IPS DF 4.7 (cell line): ENCODE measurements at regions not wholly inside any gene's neighbourhood (a gene's known extent, or its start where the extent isn't known, plus 50 kb on each side); places are given as distances from the start of the nearest gene placed in this dataset.
"Not testable (repeated sequence)": the region's sequence is repeated elsewhere in the genome, so short reads cannot be mapped to it uniquely, and the experiment has no call there.

Source experiments
- DNase-seq: peaks from one replicate; pipeline ENCODE4 v3.0.0-alpha.2; 2013; ENCODE audit warnings: low spot score; ENCODE audit errors: extremely low read depth

DNA sequence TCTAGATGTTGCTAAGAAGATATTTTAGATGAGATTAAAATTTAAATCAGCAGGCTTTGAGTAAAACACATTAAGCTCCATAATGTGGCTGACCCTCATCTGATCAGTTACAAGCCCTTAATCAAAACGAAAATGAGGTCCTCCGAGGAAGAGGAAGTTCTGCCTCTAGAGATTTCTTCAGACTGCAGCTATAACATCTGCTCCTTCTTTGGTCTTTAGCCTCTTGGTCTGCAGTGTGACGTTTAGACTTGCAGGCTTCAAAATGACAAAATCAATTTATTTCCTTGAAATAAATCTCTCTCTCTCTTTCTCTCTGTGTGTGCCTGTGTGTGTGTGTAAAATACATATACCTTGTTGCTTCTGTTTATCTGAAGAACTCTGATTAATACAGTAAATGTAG lies 1429.8 kb upstream of the CDH9 start:
- no peak for DNase-seq

DNA sequence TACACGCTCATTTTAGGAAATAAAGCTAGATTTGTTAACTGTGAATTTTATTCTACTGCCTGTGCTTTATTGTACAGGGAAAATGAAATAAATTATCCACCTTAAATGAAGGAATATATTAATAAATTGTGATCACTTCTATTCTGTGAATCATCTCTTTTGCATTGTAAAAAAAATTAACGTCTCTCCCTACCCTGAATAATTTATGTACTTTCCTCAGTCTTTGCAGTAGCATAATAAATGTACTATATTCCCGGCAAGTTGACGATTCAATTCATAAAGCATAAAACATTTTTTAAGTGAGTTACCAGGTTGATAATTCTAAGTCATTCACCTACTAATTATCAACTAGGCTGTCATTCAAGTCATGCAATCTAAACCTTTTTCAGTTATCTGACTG lies 1425.3 kb upstream of the CDH9 start:
- DNase-seq, result no peak

DNA sequence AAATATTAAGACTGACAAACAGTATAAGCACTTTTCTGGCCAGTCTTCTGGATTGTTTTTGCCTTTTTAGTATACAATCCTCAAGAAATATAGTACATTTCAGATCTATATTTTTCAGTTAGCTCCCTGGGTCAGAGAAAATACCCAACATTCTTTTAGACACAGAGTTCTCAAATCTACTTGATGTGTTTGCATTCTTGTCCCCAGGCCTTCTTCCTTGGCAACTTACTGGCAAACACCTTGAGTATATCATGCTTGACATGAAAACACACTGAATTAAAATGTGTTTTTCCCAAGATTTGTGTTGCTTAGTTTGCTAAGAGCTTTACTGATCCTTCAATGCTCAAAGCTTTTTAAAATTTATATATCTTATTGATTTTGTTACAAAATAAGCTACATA lies 1413.1 kb upstream of the CDH9 start:
- no peak for DNase-seq

DNA sequence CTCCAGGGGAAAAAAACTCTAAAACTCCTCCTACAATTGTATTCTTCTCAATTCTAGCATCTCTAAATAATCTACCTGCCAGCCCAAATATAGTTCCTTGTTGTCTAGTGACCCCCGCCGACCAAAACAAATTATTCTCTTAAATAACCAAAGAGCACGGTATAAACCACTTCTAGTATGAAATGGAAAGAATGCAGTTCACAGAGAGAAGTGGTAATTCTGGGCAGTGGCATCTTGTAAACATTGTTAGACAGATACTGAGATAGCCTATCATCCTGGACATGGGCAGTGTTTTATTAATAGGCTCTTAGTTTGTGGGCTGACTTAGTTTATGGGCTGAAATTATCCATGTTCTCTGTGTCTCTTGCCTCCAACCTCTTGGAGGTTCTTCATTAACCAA lies 1412.6 kb upstream of the CDH9 start:
- DNase-seq, result no peak

DNA sequence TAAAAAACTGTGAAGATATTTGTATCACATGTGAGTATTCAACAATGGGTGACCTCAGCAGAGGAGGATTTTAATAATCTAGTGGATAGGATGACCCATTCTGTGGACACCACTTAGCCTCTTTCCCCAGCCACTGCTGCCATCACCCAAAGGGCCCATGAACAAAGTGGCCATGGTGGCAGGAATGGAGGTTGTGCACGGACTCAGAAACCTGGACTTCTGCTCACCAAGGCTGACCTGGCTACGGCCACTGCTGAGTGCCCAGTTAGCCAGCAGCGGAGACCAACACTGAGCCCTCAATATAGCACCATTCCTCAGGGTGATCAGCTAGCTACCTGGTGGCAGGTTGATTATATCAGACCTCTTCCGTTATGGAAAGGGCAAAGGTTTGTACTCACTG lies 1410.4 kb upstream of the CDH9 start:
- no peak for DNase-seq

DNA sequence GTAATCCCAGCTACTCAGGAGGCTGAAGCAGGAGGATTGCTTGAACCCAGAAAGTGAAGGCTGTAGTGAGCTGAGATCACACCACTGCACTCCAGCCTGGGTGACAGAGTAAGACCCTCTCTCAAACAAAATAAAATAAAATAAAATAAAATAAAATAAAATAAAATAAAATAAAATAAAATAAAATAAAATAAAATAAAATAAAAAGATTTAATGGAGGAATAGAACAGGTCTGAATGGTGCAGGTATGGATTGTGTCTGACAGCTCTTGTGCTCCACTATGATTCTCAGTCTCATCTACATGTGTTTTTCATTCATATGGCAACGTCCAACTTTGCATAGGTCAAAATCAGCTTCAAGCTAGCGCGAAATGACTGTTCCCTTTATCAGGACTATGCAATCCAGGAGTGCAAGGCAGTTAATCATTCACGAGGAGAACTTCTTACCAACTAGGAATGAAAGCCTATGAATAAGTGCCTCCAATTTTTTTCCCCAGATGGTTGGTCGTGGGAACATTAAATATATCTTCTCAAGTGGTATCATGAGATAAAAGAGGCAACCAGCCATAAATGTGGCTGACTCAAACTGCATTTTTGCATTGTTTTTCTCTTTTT lies 1392.3 kb upstream of the CDH9 start:
- no peak for DNase-seq

DNA sequence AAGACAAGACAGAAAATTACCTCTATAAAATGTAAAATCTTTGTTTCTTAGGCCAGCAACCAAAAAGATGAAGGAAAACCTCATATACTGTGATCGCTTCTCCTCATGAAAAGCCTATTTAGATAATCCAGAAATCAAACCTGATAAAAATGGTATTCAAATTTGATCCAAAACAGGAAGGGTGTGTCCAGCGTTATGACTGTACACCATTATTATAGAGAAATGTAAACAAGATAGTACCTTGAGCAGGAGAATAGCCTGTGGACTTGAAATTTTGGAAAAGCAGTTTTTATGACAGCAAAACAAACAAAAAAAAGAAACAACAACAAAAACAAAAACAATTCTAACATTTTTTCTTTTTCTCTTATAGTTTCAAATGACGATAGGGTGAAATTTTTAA lies 1382.8 kb upstream of the CDH9 start:
- no peak for DNase-seq

DNA sequence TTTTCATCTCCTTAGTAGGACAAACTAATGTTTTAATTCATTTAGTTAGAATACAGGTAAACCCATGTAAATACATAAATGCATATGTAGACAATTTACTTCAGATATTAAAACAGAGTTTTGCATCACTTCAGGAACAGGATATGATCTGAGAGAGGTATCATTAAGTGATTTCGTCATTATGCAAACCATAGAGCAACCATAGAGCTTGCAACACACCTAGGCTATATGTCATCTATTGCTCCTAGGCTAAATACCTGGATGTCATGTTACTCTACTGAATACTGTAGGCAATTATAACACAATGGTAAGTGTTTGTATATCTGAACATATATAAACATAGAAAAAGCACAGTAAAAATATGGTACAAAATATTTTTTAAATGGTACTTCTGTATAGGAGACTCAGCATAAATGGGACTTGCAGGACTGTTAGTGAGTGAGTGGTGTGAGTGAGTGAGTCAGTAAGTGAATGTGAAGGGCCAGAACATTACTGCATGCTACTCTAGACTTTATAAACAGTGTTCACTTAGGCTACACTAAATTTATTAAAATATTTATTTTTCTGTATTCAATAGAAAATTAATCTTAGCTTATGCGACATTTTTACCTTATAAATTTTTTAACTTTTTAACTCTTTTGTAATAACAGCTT lies 1377.5 kb upstream of the CDH9 start:
- no peak for DNase-seq

DNA sequence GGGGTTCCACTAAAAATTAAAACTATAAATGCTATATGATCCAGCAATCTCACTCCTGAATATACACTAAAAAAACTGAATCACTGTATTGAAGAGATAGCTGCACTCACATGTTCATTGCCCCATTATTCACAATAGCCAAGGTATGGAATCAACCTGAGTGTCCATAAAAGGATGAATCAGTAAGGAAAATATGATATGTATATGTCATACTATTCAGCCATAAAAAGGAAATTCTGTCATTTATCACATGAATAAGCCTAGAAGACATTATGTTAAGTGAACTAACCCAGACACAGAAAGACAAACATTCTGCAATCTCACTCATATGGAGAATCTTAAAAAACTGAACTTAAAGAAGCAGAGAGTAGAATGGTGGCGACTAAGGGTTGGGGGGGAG lies 1376.2 kb upstream of the CDH9 start:
- no peak for DNase-seq

DNA sequence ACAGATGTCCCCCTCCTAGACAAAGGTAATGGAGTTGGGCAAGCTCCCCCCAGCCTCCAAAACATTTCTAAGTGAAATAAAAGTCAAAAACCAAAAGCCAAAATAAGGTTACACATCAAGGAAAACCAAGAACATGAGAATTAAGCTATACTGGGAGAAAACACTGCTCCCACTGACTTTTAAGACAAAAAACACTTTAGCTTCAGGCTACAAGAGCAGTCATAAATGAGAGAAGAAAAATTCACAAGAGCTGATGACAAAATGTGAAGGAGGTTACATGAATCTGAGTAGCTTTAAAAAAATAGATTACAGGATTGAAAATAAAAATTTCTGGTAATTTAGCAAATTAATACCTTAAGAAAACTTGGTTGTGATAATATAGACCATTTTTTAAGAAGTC lies 1370.3 kb upstream of the CDH9 start:
- DNase-seq, result no peak

DNA sequence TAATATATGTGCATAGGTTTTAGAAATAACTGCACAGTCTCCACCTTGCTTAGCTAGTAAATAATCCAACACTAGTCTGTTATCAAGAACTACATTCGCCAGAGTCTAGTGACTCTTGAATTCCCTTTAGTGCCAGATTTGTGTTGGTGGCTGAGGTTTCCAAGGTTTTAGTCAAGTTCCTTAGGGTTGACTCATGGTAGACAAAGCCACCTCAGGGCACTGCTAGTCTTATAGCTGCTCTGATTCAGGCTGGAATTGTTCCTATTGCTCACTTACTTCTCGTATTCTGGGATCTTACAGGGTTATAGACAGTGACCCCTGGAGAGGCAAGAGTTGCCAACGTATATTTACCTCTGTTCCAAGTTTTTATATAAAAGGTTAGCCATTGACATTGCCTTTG lies 1369.8 kb upstream of the CDH9 start:
- DNase-seq, result no peak

DNA sequence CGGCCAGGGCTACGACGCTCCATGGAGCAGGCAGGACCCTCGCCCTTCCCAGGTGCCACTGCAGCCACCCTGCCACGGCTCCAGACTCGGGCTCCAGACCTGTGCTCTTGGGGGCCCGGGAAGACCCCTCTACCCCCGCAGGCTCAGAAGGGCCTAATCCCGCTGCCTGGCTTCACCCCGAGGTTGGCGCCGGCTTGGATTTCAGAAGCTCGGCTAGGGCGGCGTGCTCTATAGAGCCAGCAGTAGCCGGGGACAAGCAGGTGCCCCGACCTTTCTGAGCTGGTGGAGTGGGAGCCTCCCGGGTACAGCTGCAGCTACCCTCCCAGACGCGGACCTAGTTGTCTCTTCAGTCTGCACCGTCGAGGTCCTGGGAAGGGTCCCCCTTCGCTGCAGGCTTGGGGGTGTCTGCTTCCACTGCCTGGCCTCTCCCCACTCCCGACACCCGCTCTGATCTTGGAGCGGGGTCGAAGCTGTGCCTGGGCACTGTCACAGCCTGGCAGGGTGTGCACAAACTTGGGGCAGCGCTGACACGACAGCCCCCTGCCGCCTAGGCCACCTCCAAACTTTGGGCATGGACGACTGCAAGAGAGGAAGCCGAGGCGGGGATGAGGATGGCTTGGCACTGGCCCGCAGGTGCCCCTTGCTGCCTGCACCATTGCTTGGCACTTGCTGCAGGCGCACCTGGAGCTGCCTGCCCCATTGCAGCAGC lies 1366.1 kb upstream of the CDH9 start:
- DNase-seq, result no peak

DNA sequence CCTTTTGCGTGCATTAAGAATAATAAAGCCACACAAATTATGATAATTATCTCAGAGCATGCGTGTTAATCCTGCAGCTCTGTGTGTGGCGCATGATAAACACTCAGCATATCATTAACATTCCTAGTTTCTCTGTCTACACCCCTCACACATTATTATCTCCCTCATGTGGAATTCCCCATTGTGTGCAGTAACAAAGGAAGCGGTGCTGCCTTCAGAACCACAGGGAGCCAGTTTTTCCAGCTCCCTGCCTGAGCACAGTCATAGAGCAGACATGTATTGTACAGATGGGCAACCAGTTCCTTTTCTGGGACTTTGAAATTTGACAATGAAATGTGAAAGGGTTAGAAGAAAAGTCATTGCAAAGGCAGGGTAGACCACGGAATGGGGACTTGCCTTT lies 1365.5 kb upstream of the CDH9 start:
- DNase-seq, result no peak

DNA sequence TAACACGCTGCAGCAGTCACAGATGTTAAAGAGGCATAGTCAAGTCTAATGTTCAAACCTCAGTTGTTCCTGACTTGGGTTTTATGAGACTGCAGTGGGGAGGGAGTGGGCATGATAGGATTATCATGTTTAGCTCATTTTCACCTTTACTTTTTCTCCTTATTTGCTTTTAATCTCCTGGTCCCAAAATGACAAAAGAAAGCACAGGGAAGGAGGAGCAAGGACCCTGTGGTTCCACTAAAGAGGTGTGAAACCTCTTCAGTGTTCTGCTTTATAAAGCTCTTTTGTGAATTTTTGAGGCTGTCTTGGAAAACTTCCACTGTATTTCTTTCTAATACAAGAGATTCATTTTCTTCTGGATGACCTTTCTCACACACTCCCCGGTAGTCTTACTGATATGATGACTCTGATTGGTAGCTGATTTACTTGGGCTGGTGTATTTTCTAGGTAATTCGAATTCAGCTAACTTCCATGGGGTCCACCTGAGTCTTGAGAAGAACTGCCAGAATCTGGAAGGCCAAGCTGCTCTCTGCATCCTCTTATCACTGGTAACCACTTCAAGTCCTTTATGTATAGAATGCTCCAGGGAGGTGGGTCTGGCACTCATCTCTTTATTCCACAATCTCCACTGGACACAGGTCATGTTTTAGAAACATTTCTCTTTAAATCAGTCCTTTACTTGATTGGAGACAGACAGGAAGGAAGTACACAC lies 1364.4 kb upstream of the CDH9 start:
- no peak for DNase-seq

DNA sequence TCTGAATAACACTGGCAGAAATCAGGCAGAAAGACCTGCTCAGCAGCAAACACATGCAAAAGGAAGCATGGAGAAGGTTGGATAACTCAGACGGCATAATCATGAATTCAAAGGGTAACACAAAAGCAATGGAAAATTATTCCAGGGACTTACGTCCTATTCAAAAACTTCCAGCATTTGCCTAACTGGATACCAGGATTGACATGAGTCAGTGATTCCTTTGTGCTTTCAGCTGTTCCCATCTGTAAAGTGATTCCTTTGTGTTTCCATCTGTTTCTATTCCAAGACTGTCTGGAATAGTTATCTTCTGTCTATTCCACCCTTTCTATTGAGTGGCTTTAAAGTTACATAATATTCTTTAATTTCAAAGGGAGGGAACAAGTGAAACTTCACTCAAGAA lies 1361.7 kb upstream of the CDH9 start:
- no peak for DNase-seq

DNA sequence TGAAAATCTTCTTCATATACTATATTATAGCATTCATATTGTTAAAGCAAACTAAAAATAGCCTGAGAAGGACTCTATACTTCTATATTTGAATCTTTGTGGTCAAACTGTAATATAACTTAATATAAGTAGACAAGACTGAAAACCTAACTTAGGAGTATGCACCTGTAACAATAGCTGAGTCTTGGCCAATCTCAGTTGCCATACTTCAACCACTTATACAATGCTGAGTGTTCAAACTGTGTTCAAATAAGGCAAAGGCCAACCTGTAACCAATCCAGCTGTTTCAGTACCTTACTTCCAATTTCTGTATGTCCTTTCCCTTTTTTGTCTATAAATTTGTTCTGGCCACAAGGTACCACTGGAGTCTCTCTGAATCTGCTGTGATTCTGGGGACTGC lies 1360.8 kb upstream of the CDH9 start:
- DNase-seq, result no peak

DNA sequence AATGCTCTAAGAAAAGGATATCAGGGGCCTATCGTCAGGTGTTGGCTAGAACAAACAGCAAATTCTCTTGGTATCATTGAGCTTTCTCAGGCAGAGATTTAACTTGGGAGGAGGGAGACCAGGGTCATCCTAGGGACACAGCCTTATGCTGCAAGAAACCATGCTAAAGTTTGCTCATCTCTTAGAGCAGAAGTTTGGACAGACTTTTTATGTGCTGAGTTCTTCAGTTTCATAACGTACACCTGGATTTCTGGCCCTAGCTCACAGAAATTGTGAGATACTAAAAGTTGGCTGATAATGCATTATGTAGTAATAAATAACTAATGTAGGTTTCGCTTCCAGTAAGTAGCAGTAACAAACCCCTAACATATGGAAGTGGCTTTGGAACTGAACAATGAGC lies 1359.8 kb upstream of the CDH9 start:
- no peak for DNase-seq

DNA sequence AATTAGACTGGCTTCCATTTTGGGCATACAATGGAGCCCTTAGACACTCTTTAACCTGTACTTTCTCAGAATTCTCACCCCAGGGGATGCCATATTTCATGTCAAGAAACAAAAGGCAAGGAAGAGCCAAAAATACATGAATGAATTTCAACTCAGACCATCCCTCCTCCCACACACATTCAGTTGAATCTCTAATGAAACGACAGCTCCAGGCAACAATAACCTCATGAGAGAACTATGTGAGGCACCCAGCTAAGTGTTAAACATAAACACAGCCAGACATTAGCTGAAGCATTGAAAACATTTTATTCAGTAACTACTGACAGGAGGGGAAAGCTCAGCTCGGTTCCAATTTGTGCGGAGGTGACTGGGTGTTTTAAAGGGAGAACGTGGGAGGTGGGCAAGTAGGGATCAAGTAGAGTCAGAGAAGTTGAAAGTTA lies 1359.1 kb upstream of the CDH9 start:
- DNase-seq, result no peak

DNA sequence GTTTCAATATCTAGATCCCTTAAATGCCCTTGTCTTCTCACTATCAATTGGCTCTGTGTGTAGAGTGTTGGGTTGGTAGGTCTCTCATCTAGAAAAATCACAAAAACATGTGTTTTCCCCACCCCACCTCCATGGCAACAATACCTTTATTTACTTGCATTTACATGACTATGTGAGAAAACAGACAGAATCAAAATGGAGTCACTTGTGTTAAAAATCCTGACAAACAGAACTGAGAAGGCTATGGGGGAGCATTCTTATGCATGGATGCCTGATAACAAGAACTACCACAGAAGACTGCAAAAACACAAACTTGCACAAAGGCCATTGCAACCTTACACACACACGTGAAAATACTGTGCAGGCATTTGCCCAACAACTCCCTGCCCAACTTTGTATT lies 1352.9 kb upstream of the CDH9 start:
- no peak for DNase-seq

DNA sequence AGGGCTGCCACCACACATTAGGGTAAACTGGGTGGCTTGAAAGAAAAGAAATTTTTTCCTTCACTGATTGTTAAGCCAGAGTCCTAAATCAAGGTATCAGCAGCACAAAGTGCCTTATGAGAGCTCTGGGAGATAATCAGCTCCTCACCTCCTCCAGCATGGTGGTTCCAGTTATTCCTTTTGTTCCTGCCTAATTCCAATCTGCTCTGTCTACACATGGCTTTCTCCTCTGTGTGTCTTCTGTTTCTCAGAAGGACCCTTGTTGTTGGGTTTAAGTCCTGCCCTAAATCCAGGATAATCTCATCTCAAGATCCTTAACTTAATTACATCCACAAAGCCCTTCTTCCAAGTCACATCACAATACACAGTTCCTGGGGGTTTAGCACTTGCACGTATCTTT lies 1352.0 kb upstream of the CDH9 start:
- no peak for DNase-seq

DNA sequence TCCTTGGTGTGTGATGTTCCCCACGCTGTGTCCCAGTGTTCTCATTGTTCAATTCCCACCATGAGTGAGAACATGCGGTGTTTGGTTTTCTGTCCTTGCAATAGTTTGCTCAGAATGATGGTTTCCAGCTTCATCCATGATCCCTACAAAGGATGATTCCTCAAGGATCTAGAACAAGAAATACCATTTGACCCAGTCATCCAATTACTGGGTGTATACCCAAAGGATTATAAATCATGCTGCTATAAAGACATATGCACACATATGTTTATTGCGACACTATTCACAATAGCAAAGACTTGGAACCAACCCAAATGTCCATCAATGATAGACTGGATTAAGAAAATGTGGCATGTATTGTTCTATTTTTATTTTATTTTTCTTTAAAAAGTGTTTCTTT lies 1351.3 kb upstream of the CDH9 start:
- DNase-seq, result not testable (repeated sequence)

DNA sequence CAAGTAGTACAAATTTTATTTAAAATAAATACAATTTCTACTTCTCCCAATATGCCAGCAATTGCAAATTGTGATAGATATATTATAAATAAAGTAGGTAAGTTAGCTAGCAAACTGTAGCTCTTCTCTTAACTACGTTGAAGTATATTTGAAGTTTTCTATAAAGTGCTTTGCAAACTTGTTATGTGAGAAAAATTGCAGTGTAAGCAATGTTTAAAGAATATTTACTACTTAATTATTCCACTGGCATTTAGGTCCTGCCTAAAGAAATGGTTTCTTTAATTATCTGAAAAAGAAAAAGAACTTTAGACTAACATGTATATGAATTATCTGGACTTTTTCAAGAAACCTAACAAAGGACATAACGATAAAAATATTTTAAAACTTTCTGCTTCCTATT lies 1350.0 kb upstream of the CDH9 start:
- no peak for DNase-seq
